Fibroblast of pulmonary artery (primary cell): ENCODE measurements at regions not wholly inside any gene's neighbourhood (a gene's known extent, or its start where the extent isn't known, plus 50 kb on each side); places are given as distances from the start of the nearest gene placed in this dataset.
A peak's percentile ranks its signal among the peaks of the same experiment; 100 is the strongest.

Experiments used
- DNase-seq: peaks from one replicate; pipeline ENCODE4 v3.0.0-alpha.2; 2010; ENCODE audit warnings: low read depth
- H3K4me3 ChIP-seq: replicated peaks from 2 replicates; pipeline ENCODE4 v1.5.1; 2011; ENCODE audit warnings: low read depth, mild to moderate bottlenecking, control low read depth, low read length, moderate library complexity
- TF ChIP-seq, protein P1 (sequence below): IDR thresholded peaks from 2 replicates; pipeline ENCODE4 v1.5.1; 2011; ENCODE audit warnings: mild to moderate bottlenecking, control low read depth, low read length, inconsistent platforms; ENCODE audit errors: missing control alignments

DNA sequence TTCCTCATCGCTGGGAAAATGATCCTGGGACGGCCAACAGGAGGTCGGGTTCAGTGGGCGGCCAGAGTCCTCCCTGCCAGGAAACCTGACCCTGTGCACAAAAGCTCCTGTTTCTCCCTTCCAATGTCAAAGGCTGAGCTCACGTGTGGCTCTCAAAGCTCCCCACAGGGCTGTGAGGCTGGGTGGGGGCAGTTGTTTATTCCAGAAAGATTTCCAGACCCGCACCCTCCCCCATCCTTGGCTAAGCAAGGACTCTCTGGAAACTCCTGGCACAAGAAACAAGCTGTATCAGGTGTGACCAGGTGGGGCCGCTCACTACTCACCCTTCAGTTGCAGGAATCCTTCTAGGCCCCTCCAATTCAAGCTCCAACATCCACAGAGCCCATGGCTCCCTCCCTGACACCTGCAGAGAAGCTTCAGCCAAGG, 131.9 kb downstream of the SHANK2 start:
- no peak overlapping the region for H3K4me3 ChIP-seq
- TF ChIP-seq, protein P1, sequence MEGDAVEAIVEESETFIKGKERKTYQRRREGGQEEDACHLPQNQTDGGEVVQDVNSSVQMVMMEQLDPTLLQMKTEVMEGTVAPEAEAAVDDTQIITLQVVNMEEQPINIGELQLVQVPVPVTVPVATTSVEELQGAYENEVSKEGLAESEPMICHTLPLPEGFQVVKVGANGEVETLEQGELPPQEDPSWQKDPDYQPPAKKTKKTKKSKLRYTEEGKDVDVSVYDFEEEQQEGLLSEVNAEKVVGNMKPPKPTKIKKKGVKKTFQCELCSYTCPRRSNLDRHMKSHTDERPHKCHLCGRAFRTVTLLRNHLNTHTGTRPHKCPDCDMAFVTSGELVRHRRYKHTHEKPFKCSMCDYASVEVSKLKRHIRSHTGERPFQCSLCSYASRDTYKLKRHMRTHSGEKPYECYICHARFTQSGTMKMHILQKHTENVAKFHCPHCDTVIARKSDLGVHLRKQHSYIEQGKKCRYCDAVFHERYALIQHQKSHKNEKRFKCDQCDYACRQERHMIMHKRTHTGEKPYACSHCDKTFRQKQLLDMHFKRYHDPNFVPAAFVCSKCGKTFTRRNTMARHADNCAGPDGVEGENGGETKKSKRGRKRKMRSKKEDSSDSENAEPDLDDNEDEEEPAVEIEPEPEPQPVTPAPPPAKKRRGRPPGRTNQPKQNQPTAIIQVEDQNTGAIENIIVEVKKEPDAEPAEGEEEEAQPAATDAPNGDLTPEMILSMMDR, result no peak
- DNase-seq, result no peak

- no peak for DNase-seq
- TF ChIP-seq, protein P1, result no peak
- no peak overlapping the region for H3K4me3 ChIP-seq
Measured at GRCh38 chr11:71119656-71120269, 132.6 kb downstream of the SHANK2 start.

DNA sequence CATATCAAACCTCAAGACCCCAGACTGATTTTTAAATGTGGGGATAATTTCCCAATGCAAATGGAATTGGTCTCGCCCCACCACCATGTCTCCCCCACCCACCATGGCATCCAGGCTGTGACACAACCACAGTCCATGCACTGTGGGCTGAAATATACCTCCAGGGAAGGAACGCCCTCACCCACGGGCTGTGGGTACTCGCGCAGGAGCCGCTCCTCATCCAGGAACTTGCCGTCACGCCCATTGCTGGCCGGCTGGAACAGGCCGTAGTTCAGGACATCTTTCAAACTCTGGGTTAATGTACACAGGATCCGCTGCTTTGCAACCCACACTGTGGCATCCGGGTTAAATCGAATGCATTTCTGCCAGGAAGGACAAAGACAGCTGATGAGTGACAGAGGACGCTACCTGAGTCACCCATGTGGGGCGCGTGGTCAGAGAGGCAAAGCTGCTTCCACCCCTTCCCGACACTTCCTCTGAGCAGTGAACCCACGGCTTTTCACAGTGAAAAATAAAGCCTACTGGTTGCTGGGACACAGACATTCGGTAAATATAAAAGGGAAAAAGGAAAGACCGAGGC, 133.6 kb downstream of the SHANK2 start:
- TF ChIP-seq, protein P1, result no peak
- no peak overlapping the region for H3K4me3 ChIP-seq
- DNase-seq, result no peak

- TF ChIP-seq, protein P1, result no peak
Measured at GRCh38 chr11:71117311-71117710, 135.1 kb downstream of the SHANK2 start.

DNA sequence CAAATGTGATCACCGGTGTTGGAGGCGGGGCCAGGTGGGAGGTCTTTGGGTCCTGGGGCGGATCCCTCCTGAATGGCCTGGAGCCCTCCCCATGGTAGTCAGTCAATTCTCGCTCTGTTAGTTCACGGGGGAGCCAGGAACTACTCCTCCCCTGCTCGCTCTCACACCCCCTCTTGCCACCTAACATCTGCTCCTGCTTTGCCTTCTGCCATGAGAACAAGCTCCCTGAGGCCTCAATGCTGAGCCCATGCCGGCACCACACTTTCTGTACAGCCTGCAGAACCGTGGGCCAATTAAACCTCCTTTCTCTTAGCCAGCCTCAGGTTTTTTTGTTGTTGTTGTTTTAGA, 135.7 kb downstream of the SHANK2 start:
- H3K4me3 ChIP-seq, result no peak overlapping the region
- TF ChIP-seq, protein P1, result no peak
- DNase-seq, result no peak

More at GRCh38 chr11:71117311-71117710, 135.1 kb downstream of the SHANK2 start:
- no peak for DNase-seq
- H3K4me3 ChIP-seq, result no peak overlapping the region

- TF ChIP-seq, protein P1, result no peak
- DNase-seq, result peak; percentile 3
Measured at GRCh38 chr11:71115770-71116692, 136.3 kb downstream of the SHANK2 start.

More at GRCh38 chr11:71115770-71116692, 136.3 kb downstream of the SHANK2 start:
- H3K4me3 ChIP-seq, result no peak overlapping the region
